ENCODE measurements at regions not wholly inside any gene's neighbourhood (a gene's known extent, or its start where the extent isn't known, plus 50 kb on each side); places are given as distances from the start of the nearest gene placed in this dataset.
"Not testable (repeated sequence)": the region's sequence is repeated elsewhere in the genome, so short reads cannot be mapped to it uniquely, and the experiment has no call there.

DNA sequence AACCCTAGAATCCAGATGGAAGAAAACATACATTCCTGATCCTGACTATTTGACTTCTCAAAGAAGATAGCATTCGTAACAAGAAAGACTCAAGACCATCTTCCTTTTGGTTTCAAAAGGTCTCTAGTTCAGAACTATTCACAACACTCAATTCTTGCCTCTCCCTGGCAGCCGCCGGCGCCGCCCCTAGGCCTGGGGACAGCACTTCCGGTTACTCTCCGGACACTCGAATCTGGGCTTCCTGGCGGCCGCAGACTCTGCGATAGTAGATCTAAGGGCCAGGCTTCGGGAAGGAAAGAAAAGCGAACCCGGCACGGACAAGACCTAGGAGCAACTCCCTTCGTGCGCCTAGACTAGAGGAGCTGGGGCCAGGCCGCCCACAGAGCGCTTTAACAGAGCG is 107.8 kb upstream of the CCDC180 start:
- TF ChIP-seq POLR2AphosphoS5, POLR2A (IDR thresholded peaks at IDR 0.05): not testable (repeated sequence)
- TF ChIP-seq, protein P1, sequence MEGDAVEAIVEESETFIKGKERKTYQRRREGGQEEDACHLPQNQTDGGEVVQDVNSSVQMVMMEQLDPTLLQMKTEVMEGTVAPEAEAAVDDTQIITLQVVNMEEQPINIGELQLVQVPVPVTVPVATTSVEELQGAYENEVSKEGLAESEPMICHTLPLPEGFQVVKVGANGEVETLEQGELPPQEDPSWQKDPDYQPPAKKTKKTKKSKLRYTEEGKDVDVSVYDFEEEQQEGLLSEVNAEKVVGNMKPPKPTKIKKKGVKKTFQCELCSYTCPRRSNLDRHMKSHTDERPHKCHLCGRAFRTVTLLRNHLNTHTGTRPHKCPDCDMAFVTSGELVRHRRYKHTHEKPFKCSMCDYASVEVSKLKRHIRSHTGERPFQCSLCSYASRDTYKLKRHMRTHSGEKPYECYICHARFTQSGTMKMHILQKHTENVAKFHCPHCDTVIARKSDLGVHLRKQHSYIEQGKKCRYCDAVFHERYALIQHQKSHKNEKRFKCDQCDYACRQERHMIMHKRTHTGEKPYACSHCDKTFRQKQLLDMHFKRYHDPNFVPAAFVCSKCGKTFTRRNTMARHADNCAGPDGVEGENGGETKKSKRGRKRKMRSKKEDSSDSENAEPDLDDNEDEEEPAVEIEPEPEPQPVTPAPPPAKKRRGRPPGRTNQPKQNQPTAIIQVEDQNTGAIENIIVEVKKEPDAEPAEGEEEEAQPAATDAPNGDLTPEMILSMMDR (IDR thresholded peaks at IDR 0.05), result not testable (repeated sequence)

All from transverse colon (tissue), 4 donors.